Astrocyte (in vitro differentiated cells and primary cell): ENCODE measurements at regions not wholly inside any gene's neighbourhood (a gene's known extent, or its start where the extent isn't known, plus 50 kb on each side); places are given as distances from the start of the nearest gene placed in this dataset.

Experiments used
- DNase-seq: peaks from one replicate; pipeline ENCODE4 v3.0.0-alpha.2; 2010; ENCODE audit warnings: low read depth
- FAIRE-seq: peaks from 2 replicates; lab custom pipeline; 2011; peaks lifted over from hg19 to GRCh38; lab: Jason Lieb, UNC
- H2AFZ ChIP-seq: 2 replicates; pipeline ENCODE4 v1.6.0; 2012; ENCODE audit warnings: low read depth, low read length, inconsistent platforms
- H3K27ac ChIP-seq: 2 replicates; pipeline ENCODE4 v1.5.1; 2011; ENCODE audit warnings: low read depth, low read length, inconsistent platforms
- H3K27me3 ChIP-seq: 2 replicates; pipeline ENCODE4 v1.6.0; 2011; ENCODE audit warnings: low read length, inconsistent platforms; ENCODE audit not compliant: insufficient read depth
- H3K36me3 ChIP-seq: 2 replicates; pipeline ENCODE4 v1.5.1; 2011; ENCODE audit warnings: low read length, inconsistent platforms; ENCODE audit not compliant: insufficient read depth
- H3K4me1 ChIP-seq: 2 replicates; pipeline ENCODE4 v1.5.1; 2011; ENCODE audit warnings: low read length, inconsistent platforms; ENCODE audit not compliant: insufficient read depth
- H3K4me2 ChIP-seq: 2 replicates; pipeline ENCODE4 v1.6.0; 2012; ENCODE audit warnings: low read length, inconsistent platforms
- H3K4me3 ChIP-seq: 2 replicates; pipeline ENCODE4 v1.5.1; 2011; ENCODE audit warnings: low read depth, mild to moderate bottlenecking, low read length, inconsistent platforms; ENCODE audit not compliant: insufficient read depth
- H3K79me2 ChIP-seq: 2 replicates; pipeline ENCODE4 v1.6.0; 2012; ENCODE audit warnings: mild to moderate bottlenecking, low read length, inconsistent platforms; ENCODE audit not compliant: insufficient read depth
- H3K9ac ChIP-seq: 2 replicates; pipeline ENCODE4 v1.6.0; 2012; ENCODE audit warnings: mild to moderate bottlenecking, low read length, inconsistent platforms
- H3K9me3 ChIP-seq: 2 replicates; pipeline ENCODE4 v1.5.1; 2012; ENCODE audit warnings: low read depth, mild to moderate bottlenecking, low read length, inconsistent platforms; ENCODE audit not compliant: insufficient read depth
- H4K20me1 ChIP-seq: 2 replicates; pipeline ENCODE4 v1.6.0; 2012; ENCODE audit warnings: low read length, inconsistent platforms; ENCODE audit not compliant: insufficient read depth
- H3K27ac Mint-ChIP-seq: one replicate; pipeline ENCODE4 v1.8.0; 2021; ENCODE audit warnings: mild to moderate bottlenecking, mixed read lengths; ENCODE audit not compliant: unreplicated experiment
- H3K27me3 Mint-ChIP-seq: one replicate; pipeline ENCODE4 v1.8.0; 2021; ENCODE audit warnings: low read depth, mixed read lengths; ENCODE audit not compliant: unreplicated experiment
- H3K36me3 Mint-ChIP-seq: one replicate; pipeline ENCODE4 v1.8.0; 2021; ENCODE audit warnings: low read depth, mixed read lengths; ENCODE audit not compliant: unreplicated experiment
- H3K4me1 Mint-ChIP-seq: one replicate; pipeline ENCODE4 v1.8.0; 2021; ENCODE audit warnings: low read depth, mixed read lengths; ENCODE audit not compliant: unreplicated experiment
- H3K4me3 Mint-ChIP-seq: one replicate; pipeline ENCODE4 v1.8.0; 2021; ENCODE audit warnings: mild to moderate bottlenecking, moderate library complexity, mixed read lengths; ENCODE audit not compliant: unreplicated experiment
- H3K9me3 Mint-ChIP-seq: one replicate; pipeline ENCODE4 v1.8.0; 2021; ENCODE audit warnings: mild to moderate bottlenecking, mixed read lengths; ENCODE audit not compliant: unreplicated experiment
- CTCF ChIP-seq: IDR thresholded peaks from 2 replicates; pipeline ENCODE4 v1.5.1; 2011; ENCODE audit warnings: low read depth, mild to moderate bottlenecking, inconsistent platforms, low read length, moderate library complexity; ENCODE audit not compliant: insufficient read depth
- EZH2 ChIP-seq: IDR thresholded peaks from 2 replicates; pipeline ENCODE4 v1.6.1; 2012; ENCODE audit warnings: mild to moderate bottlenecking, low read length, inconsistent platforms; ENCODE audit not compliant: insufficient read depth

DNA sequence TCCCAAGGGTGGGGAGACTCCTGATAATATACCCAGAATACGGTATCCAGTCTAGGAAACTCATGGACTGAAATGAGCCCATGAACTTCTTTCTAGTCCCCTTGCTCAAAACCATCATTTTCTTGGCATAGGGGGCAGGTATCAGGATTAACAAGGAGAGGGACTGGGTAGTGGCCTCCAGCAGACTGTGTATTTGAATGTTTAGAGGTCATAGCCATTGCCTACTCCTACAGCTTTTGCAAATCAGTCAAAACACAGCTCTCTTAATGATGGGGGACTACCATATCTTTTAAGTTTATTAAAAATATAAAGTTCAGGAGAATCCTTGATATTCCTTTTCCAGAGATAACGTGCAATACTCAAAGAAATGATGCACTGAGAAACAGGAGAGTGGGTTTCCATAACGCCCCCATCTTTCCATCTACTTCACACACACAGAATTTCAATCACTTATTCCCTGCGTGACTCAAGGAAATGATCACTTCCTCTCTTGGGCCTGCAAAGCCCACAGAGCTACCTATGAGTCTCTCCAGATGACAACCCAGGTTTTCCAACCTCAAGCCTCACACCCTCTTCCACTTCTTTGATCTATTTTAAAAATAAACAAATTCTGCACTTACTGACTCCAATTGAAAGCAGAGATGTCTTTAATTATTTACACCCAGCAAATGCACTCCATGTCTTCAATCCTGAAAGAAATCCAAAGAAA, 584.0 kb upstream of the LMCD1 start:
- Histone ChIP-seq H3K4me1 (no peaks in the 10 kb centered on the region), H3K79me2 (no peaks in the 10 kb centered on the region), H3K4me2 (no peak overlapping the region), H3K4me3 (no peak overlapping the region), H3K27me3 (no peaks in the 10 kb centered on the region), H2AFZ (no peak overlapping the region), H3K36me3 (no peaks in the 10 kb centered on the region), H3K9ac (no peak overlapping the region), H3K9me3 (no peaks in the 10 kb centered on the region), H3K27ac (no peak overlapping the region), H4K20me1 (no peaks in the 10 kb centered on the region)
- Mint-ChIP-seq H3K27ac (no peak overlapping the region), H3K4me3 (no peak overlapping the region), H3K36me3 (no peaks in the 10 kb centered on the region), H3K4me1 (no peaks in the 10 kb centered on the region), H3K27me3 (no peaks in the 10 kb centered on the region), H3K9me3 (peaks cover 2% of the 10 kb centered on the region)
- no peak for FAIRE-seq
- TF ChIP-seq EZH2 = no peak
- no peak for TF ChIP-seq CTCF
- DNase-seq = no peak

DNA sequence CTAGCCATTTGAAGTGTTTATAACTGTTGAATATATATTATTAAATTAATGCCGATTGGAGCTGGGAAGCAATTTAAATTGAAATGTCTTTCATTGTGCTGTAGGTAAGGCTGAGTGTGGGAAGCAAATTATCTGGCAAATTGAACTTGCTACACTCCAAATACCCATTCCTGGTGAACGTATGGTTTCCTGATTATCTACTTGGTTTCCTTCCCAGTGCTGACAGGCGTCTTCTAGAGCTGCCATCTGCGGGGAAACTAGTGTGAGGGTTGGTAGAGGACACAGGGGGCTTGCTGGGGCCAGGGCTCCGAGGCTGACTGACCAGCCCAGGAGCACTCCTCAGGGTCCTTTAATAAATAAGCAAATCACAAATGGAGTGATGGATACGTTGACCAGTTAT, 581.4 kb upstream of the LMCD1 start:
- Histone ChIP-seq H3K27ac (no peak overlapping the region), H3K4me3 (no peak overlapping the region), H3K4me1 (no peaks in the 10 kb centered on the region), H3K79me2 (no peaks in the 10 kb centered on the region), H3K9ac (no peak overlapping the region), H3K4me2 (no peak overlapping the region), H3K27me3 (no peaks in the 10 kb centered on the region), H2AFZ (no peak overlapping the region), H3K9me3 (no peaks in the 10 kb centered on the region), H3K36me3 (no peaks in the 10 kb centered on the region), H4K20me1 (no peaks in the 10 kb centered on the region)
- Mint-ChIP-seq H3K27me3 (no peaks in the 10 kb centered on the region), H3K9me3 (no peaks in the 10 kb centered on the region), H3K4me1 (no peaks in the 10 kb centered on the region), H3K4me3 (no peak overlapping the region), H3K27ac (no peak overlapping the region), H3K36me3 (no peaks in the 10 kb centered on the region)
- FAIRE-seq (no peak), DNase-seq (no peak)
- TF ChIP-seq CTCF (no peak), EZH2 (no peak)

DNA sequence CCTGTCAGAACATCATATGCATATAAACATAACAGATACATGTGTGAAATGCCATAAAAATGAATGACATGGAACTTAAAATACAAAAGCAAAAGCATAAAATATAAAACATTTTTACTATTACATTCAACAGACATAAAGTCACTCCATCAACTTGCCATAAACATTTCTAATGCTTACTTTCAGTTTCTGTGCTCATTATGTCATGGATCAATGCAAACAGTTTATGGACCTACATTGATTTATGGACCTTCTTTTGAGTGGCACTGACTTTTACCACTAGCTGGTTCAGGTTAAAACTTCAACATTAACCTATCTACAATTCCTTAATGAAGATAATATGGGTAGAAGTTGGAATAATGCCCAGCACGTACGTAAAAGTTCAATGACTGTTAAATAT, 577.4 kb upstream of the LMCD1 start:
- Mint-ChIP-seq H3K27ac (no peak overlapping the region), H3K4me3 (no peak overlapping the region)

More for the DNA sequence above, 577.4 kb upstream of the LMCD1 start:
- Histone ChIP-seq H3K79me2 (no peaks in the 10 kb centered on the region), H3K36me3 (no peaks in the 10 kb centered on the region), H3K4me3 (no peak overlapping the region), H3K9me3 (no peaks in the 10 kb centered on the region), H2AFZ (no peak overlapping the region), H3K4me1 (no peaks in the 10 kb centered on the region), H3K9ac (no peak overlapping the region), H4K20me1 (no peaks in the 10 kb centered on the region), H3K27me3 (no peaks in the 10 kb centered on the region), H3K27ac (no peak overlapping the region), H3K4me2 (no peak overlapping the region)
- Mint-ChIP-seq H3K9me3 (no peaks in the 10 kb centered on the region), H3K27me3 (peaks cover 3% of the 10 kb centered on the region), H3K36me3 (no peaks in the 10 kb centered on the region), H3K4me1 (no peaks in the 10 kb centered on the region)
- DNase-seq (no peak), FAIRE-seq (no peak)
- TF ChIP-seq CTCF (no peak), EZH2 (no peak)
